ENCODE measurements at regions not wholly inside any gene's neighbourhood (a gene's known extent, or its start where the extent isn't known, plus 50 kb on each side); places are given as distances from the start of the nearest gene placed in this dataset.

- TF ChIP-seq HDGF (IDR thresholded peaks at IDR 0.05; ENCODE audit: borderline replicate concordance) (no peak), BHLHE40 (IDR thresholded peaks at IDR 0.05; ENCODE audit: borderline replicate concordance) (no peak), L3MBTL2 (conservative IDR thresholded peaks at IDR 0.05) (no peak)
Observed at GRCh38 chr4:138592796-138593195, 350.6 kb upstream of the SLC7A11 start.

All from HEK293T (cell line).